NB4 (cell line): ENCODE measurements at regions not wholly inside any gene's neighbourhood (a gene's known extent, or its start where the extent isn't known, plus 50 kb on each side); places are given as distances from the start of the nearest gene placed in this dataset.

Experiments
- DNase-seq: peaks from one replicate; pipeline ENCODE4 v3.0.0; 2010; ENCODE audit warnings: low read depth
- H3K4me3 ChIP-seq: one replicate; pipeline ENCODE4 v1.5.1; 2011; ENCODE audit warnings: mild to moderate bottlenecking, low read depth, low read length, moderate library complexity
- MYC ChIP-seq: IDR thresholded peaks from 2 replicates; pipeline ENCODE4 v1.6.1; 2011; ENCODE audit warnings: low read depth, low read length
- POLR2A ChIP-seq: IDR thresholded peaks from 2 replicates; pipeline ENCODE4 v1.6.1; 2011; ENCODE audit warnings: mild to moderate bottlenecking; ENCODE audit not compliant: insufficient read length; ENCODE audit errors: extremely low read depth
- TF ChIP-seq, protein P1 (sequence below): IDR thresholded peaks from 2 replicates; pipeline ENCODE4 v1.6.1; 2011; ENCODE audit warnings: low read depth, low read length
- TF ChIP-seq, protein P2 (sequence below): IDR thresholded peaks from one replicate; pipeline ENCODE4 v1.5.1; 2012; ENCODE audit warnings: low read depth, low read length

DNA sequence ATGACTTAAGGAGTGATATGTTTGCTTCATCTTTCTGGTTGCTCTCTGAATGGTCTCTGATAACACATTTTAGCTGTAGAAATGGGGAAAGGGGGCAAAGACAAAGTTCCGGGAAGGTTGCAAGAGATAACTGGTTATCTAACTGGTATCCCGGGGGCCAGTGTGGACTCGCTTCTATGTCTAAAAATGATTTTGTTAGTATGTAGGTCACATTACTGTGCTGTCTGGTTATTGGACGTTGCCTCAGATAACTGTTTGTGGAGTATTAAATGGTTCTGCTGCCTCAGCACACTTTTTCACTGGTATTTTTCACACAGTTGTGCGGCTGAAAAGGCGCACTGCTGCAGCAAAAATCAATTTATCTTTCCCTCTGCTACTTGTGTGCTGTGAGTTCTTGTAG is 63.0 kb upstream of the ZNF536 start:
- no peak for TF ChIP-seq MYC
- TF ChIP-seq, protein P1, sequence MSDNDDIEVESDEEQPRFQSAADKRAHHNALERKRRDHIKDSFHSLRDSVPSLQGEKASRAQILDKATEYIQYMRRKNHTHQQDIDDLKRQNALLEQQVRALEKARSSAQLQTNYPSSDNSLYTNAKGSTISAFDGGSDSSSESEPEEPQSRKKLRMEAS, result no peak
- no peak for DNase-seq
- no peak overlapping the region for H3K4me3 ChIP-seq

DNA sequence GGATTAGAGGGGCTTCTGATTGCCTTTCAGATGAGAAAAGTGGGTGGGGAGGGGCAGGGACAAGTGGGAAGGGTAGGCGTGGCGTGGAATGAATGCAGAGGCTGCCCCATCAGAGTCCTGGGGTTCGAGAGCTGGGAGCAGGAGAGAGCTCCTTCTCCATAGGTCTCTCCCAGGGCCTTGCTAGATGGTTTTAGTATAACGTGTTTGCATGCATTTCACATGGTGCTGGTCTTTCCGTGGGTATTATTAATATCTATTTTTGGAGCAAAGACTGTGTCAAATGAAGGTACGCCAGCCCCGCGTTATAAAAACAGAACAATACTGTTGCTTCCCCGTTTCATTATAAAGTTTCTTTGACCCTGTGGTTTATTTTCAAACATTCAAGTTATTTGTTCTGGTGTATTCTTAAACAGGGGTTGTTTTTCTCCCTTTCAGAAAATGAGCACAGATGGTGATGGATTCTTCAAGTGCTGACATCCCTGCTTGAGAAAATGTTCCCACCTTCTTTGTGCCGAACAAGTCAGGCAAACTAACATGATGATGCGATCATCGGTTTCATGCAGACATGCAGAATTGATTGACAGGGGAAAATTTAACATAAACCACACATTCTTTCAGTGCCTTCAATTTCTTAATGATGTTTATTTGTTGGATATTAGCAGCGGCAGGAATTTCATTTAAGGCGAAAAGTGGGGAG is 62.1 kb upstream of the ZNF536 start:
- TF ChIP-seq, protein P1, result no peak
- TF ChIP-seq POLR2A (no peak), MYC (no peak)
- TF ChIP-seq, protein P2, sequence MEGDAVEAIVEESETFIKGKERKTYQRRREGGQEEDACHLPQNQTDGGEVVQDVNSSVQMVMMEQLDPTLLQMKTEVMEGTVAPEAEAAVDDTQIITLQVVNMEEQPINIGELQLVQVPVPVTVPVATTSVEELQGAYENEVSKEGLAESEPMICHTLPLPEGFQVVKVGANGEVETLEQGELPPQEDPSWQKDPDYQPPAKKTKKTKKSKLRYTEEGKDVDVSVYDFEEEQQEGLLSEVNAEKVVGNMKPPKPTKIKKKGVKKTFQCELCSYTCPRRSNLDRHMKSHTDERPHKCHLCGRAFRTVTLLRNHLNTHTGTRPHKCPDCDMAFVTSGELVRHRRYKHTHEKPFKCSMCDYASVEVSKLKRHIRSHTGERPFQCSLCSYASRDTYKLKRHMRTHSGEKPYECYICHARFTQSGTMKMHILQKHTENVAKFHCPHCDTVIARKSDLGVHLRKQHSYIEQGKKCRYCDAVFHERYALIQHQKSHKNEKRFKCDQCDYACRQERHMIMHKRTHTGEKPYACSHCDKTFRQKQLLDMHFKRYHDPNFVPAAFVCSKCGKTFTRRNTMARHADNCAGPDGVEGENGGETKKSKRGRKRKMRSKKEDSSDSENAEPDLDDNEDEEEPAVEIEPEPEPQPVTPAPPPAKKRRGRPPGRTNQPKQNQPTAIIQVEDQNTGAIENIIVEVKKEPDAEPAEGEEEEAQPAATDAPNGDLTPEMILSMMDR, result no peak
- H3K4me3 ChIP-seq, result no peak overlapping the region
- DNase-seq, result no peak

DNA sequence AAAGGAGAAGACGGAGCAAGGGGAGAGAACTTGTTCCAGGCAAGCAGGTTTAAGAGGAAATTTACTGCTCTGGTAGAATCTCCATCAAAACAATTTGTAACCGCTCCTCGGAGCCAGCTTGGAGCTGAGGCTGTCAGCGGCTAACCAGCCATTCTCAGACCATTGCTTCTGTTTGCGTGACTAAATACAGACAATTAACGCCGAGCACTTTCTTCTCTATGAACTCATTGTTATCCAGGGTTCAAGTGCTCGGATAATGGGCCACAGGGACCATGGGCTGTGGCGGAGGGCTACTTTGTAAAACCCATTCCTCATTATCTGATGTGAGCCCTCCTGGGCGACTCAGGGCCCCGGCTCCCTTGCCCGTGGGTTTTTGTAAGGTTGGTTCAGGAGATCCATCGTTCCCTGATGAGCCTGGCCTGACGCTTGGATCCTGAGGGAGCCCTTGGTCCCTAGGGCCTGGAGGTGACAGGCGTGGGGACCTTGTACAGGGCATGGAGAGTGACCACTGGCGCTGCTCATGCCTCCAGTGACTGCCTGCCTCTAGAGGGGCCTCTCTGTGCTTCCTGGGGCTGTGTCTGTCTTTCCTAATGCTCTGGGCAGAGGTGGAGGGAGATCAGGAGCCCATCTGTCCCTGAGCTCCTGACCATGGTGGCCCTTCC is 61.5 kb upstream of the ZNF536 start:
- DNase-seq, result no peak
- H3K4me3 ChIP-seq, result no peak overlapping the region
- TF ChIP-seq MYC (no peak), POLR2A (no peak)
- TF ChIP-seq, protein P2, result no peak
- TF ChIP-seq, protein P1, result no peak

DNA sequence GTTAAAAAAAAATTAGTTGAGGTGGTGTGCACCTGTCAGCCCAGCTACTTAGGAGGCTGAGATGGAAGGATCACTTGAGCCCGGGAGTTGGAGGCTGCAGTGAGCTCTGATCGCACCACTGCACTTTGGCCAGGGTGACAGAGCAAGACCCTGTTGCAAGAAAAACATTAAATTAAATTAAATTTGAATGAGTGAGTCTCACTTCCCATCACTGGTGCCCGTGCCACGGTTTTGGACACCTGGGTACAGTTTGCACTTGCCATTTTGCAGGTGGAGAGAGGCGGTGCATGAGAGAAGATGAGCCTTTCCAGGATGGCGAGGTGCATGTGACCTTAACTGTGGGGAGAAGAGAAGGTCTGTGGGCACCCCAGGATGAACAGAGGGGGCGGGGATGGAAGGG is 60.3 kb upstream of the ZNF536 start:
- no peak for TF ChIP-seq POLR2A
- TF ChIP-seq, protein P1, result no peak
- TF ChIP-seq, protein P2, result no peak
- no peak for TF ChIP-seq MYC
- no peak overlapping the region for H3K4me3 ChIP-seq
- no peak for DNase-seq

DNA sequence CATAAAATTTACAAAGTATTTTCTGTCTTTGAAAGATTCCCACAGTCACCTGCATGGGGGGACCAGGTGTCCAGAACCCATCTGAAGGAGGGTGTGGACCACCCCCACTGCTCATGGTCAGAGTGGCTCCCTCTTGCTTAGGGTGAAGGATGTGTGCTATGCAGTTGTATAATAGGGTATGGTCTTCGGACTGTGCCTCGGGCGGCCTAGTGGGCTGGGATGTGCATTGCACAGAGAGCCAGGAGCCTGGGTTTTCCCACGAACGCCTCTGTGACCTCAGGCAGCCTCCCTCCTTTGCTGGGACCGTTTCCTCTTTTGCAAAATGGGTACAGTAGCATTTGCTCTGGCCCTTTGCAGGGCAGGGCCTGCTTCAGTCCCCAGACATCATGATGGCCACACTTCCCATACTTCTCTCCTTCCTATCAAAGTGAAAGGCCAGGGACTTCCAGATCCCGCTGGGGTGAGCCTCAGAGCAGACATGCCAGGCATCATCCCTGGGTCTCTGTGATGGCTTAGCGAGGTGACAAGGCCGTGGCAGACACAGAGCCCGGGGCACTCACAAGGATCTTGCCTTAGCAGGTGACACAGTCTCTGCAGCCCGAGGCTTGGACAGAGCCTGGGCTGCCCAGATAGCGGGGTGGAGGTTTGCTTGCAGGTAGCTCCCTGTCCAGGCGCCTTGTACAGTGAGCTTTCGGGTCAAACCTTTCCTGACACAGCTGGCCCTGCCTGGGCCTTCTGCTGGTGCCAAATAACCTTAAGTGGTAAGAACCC is 59.4 kb upstream of the ZNF536 start:
- peak; percentile 3 for DNase-seq
- H3K4me3 ChIP-seq, result no peak overlapping the region
- no peak for TF ChIP-seq MYC
- TF ChIP-seq, protein P1, result no peak
- TF ChIP-seq POLR2A, result no peak
- TF ChIP-seq, protein P2, result no peak

DNA sequence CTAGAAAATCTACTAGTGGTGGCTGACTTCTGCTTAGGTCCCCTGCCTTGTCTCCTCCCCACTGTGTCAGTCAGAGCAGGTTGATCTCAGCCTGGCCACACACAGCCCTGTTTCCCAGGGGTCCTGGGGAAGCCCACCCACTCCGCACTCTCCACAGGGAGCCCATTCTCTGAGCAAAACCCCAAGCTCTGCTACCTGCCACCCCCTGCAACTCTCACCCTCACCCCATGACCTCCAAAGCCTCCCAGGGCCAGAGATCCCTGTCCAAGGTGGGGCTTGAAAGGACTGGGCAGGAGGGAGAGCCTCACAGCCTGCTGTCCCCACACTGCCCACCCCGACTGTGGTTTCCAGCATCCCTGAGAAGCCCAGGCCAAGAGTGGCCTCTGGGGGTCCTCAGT is 58.8 kb upstream of the ZNF536 start:
- no peak for TF ChIP-seq MYC
- TF ChIP-seq POLR2A, result no peak
- TF ChIP-seq, protein P2, result no peak
- TF ChIP-seq, protein P1, result no peak
- H3K4me3 ChIP-seq, result no peak overlapping the region
- DNase-seq, result no peak
